ENCODE measurements at regions not wholly inside any gene's neighbourhood (a gene's known extent, or its start where the extent isn't known, plus 50 kb on each side); places are given as distances from the start of the nearest gene placed in this dataset.

GRCh38 chr5:174177976-174178605 lies 132.6 kb downstream of the NSG2 start:
- intact Hi-C loops (cut with DNase I), result no loop called here
- Histone ChIP-seq H3K27ac (no peak overlapping the region), H3K4me3 (no peak overlapping the region), H3K9me3 (no peaks in the 10 kb centered on the region), H3K36me3 (replicated peaks in 1 of 2; ENCODE audit: insufficient read depth in 1 of 2, low read depth in 2 of 2) (no peaks in the 10 kb centered on the region), H3K4me1 (no peaks in the 10 kb centered on the region), H3K27me3 (no peaks in the 10 kb centered on the region)
- 61 to 71% methylated on average over 6 of the region's 6 CpGs for WGBS, 2 donors
- TF ChIP-seq CTCF (IDR thresholded peaks at IDR 0.05) (no peak), POLR2A (IDR thresholded peaks at IDR 0.05) (no peak)
- DNase-seq (no peak), ATAC-seq (no peak)

- DNase-seq (no peak), ATAC-seq (no peak)
- Histone ChIP-seq H3K4me1 (no peaks in the 10 kb centered on the region), H3K27me3 (no peaks in the 10 kb centered on the region), H3K36me3 (replicated peaks in 1 of 2; ENCODE audit: insufficient read depth in 1 of 2, low read depth in 2 of 2) (no peaks in the 10 kb centered on the region), H3K9me3 (no peaks in the 10 kb centered on the region), H3K4me3 (no peak overlapping the region), H3K27ac (no peak overlapping the region)
- intact Hi-C loops (cut with DNase I), result no loop called here
- WGBS, 2 donors, result 62 to 71% methylated on average over 7 of the region's 7 CpGs
- TF ChIP-seq POLR2A (IDR thresholded peaks at IDR 0.05) (no peak), CTCF (IDR thresholded peaks at IDR 0.05) (no peak)
Observed at GRCh38 chr5:174180639-174181038, 135.1 kb downstream of the NSG2 start.

GRCh38 chr5:174182111-174182510 lies 136.6 kb downstream of the NSG2 start:
- DNase-seq (no peak), ATAC-seq (no peak)
- intact Hi-C loops (cut with DNase I), result no loop called here
- TF ChIP-seq POLR2A (IDR thresholded peaks at IDR 0.05) (no peak), CTCF (IDR thresholded peaks at IDR 0.05) (no peak)
- Histone ChIP-seq H3K27ac (no peak overlapping the region), H3K9me3 (no peaks in the 10 kb centered on the region), H3K4me1 (no peaks in the 10 kb centered on the region), H3K4me3 (no peak overlapping the region), H3K27me3 (no peaks in the 10 kb centered on the region), H3K36me3 (replicated peaks in 1 of 2; ENCODE audit: insufficient read depth in 1 of 2, low read depth in 2 of 2) (no peaks in the 10 kb centered on the region)
- 83 to 85% methylated on average over 5 of the region's 5 CpGs for WGBS, 2 donors

GRCh38 chr5:174183701-174184100 lies 138.2 kb downstream of the NSG2 start:
- intact Hi-C loops (cut with DNase I), result no loop called here
- Histone ChIP-seq H3K4me1 (no peaks in the 10 kb centered on the region), H3K9me3 (no peaks in the 10 kb centered on the region), H3K27ac (no peak overlapping the region), H3K4me3 (no peak overlapping the region), H3K27me3 (no peaks in the 10 kb centered on the region), H3K36me3 (replicated peaks in 1 of 2; ENCODE audit: insufficient read depth in 1 of 2, low read depth in 2 of 2) (no peaks in the 10 kb centered on the region)
- ATAC-seq (no peak), DNase-seq (no peak)
- WGBS, 2 donors, result 81% methylated on average over 9 of the region's 9 CpGs
- TF ChIP-seq POLR2A (IDR thresholded peaks at IDR 0.05) (no peak), CTCF (IDR thresholded peaks at IDR 0.05) (no peak)

GRCh38 chr5:174185506-174185905 lies 140.0 kb downstream of the NSG2 start:
- no peaks in the 10 kb centered on the region for H3K9me3 ChIP-seq
- peaks cover 11% of the 10 kb centered on the region for H3K4me1 ChIP-seq
- no peak for DNase-seq
- WGBS, 2 donors, result 63 to 77% methylated on average over 3 of the region's 3 CpGs
- intact Hi-C loops (cut with DNase I), result no loop called here
- H3K27ac ChIP-seq, result no peak overlapping the region
- no peak for ATAC-seq
- no peak for TF ChIP-seq CTCF (IDR thresholded peaks at IDR 0.05)
- TF ChIP-seq POLR2A (IDR thresholded peaks at IDR 0.05), result no peak
- no peaks in the 10 kb centered on the region for H3K36me3 ChIP-seq (replicated peaks in 1 of 2; ENCODE audit: insufficient read depth in 1 of 2, low read depth in 2 of 2)
- no peaks in the 10 kb centered on the region for H3K27me3 ChIP-seq
- no peak overlapping the region for H3K4me3 ChIP-seq

All from body of pancreas (tissue), 4 donors.